ENCODE measurements at regions not wholly inside any gene's neighbourhood (a gene's known extent, or its start where the extent isn't known, plus 50 kb on each side); places are given as distances from the start of the nearest gene placed in this dataset.
"Not testable (repeated sequence)": the region's sequence is repeated elsewhere in the genome, so short reads cannot be mapped to it uniquely, and the experiment has no call there.

DNA sequence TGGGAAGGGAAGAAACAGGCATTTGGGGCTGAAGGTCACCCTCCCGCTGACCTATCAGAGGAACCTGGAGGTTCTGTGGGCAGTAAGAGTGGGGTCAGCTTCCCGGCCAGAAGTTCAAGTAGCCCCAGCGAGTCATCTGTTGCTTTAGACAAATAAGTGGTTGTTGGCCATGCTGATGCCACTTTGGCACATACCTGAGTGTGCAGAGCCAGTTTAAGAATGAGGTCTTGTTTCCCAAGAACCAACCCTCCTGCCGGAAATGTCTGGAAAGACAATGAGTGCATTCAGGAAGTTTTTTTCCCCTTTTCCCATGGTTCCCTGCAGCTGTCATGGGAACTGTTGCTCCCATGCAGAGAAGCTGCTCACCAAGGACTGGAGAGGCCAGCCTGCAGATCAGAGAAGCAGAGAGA, 166.7 kb downstream of the ZNF621 start:
- in situ Hi-C loops (cut with MboI; ENCODE audit: low sequenced_read_pairs): no loop called here

GRCh38 chr3:40695848-40696247, 171.1 kb downstream of the ZNF621 start:
- in situ Hi-C loops (cut with MboI; ENCODE audit: low sequenced_read_pairs): no loop called here

GRCh38 chr3:40698611-40699010, 173.9 kb downstream of the ZNF621 start:
- in situ Hi-C loops (cut with MboI; ENCODE audit: low sequenced_read_pairs): not testable (repeated sequence)

GRCh38 chr3:40701016-40701588, 176.3 kb downstream of the ZNF621 start:
- in situ Hi-C loops (cut with MboI; ENCODE audit: low sequenced_read_pairs): no loop called here

DNA sequence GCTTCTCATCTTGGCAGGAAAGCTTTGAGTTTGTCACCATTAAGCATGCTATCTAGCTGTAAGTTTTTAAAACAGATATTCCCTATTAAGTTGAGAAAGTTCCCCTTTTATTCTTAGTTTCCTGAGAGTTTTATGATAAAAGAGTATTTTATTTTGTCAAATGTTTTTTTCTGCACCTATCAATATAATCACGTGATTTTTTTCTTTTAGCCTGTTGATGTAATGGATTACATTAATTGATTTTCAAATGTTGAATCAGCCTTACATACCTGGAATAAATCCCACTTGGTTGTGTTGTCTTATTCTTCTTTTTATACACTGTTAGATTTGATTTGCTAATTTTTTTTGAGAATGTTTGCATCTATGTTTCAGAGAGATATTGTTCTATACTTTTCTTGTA, 179.5 kb downstream of the ZNF621 start:
- in situ Hi-C loops (cut with MboI; ENCODE audit: low sequenced_read_pairs): no loop called here

DNA sequence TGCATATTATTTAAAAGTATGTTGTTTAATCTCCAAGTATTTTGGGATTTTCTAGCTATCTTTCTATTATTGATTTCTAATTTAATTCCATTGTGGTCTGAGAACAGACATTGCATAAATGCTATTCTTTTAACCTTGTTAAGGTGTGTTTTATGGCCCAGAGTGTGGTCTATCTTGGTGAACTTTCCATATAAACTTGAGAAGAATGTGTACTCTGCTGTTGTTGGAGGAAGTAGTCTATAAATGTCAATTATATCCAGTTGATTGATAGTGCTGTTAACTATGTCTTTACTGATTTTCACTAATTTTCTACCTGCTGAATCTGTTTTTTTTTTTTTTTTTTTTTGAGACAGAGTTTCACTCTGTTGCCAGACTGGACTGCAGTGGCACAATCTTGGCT, 180.9 kb downstream of the ZNF621 start:
- in situ Hi-C loops (cut with MboI; ENCODE audit: low sequenced_read_pairs): no loop called here

- in situ Hi-C loops (cut with MboI; ENCODE audit: low sequenced_read_pairs): no loop called here
Measured at GRCh38 chr3:40713306-40713705, 188.5 kb downstream of the ZNF621 start.

DNA sequence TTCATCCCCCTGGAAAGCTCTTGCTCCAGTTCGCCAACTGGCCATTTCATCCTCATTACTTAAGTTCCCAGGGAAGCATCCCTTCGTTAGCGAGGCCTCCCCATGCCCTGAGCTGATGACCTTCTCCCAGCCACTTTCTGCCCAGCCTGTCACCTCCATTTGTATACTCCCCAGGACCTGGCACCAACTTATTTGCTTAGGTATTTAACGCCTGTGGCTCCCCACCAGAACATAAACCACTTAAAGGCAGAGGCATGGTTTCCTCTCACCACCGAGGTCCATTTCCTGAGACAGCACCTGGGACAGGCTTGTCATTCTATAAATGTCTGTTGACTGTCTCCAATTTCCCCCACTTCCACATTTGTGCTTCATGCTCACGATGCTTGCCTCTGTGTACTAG, 189.0 kb downstream of the ZNF621 start:
- in situ Hi-C loops (cut with MboI; ENCODE audit: low sequenced_read_pairs): no loop called here

DNA sequence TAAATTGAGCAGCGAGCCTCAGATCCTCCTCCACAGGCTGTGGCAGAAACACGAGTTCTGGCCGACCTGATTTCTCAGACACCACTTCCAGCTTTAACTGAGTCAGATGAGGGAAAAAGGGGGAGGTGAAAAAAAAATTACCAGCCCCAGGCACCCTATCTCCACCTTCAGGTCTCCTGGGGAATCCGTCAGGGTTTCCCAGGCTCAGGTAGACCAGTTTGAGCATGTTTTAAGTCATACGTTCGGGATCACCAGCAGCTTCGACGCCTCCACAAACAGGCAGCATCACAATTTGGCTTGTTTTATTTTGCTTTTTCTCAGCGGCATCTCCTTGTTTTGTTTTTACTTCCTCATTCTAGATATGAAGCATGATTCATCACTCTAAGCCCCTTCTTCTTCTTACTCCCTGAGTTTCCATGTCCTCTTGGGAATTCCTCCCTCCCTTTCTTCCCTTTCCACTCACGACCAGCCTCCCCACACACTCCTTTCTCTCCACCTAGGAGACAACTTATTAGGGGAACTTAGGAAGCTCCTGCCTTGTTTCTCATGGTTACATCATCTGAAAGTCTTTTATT, 190.1 kb downstream of the ZNF621 start:
- in situ Hi-C loops (cut with MboI; ENCODE audit: low sequenced_read_pairs): no loop called here

- in situ Hi-C loops (cut with MboI; ENCODE audit: low sequenced_read_pairs): no loop called here
Measured at GRCh38 chr3:40715551-40715950, 190.8 kb downstream of the ZNF621 start.

- in situ Hi-C loops (cut with MboI; ENCODE audit: low sequenced_read_pairs): no loop called here
Measured at GRCh38 chr3:40717471-40717870, 192.7 kb downstream of the ZNF621 start.

- in situ Hi-C loops (cut with MboI; ENCODE audit: low sequenced_read_pairs): no loop called here
Measured at GRCh38 chr3:40718209-40718608, 193.4 kb downstream of the ZNF621 start.

- in situ Hi-C loops (cut with MboI; ENCODE audit: low sequenced_read_pairs): no loop called here
Measured at GRCh38 chr3:40718681-40719080, 193.9 kb downstream of the ZNF621 start.

DNA sequence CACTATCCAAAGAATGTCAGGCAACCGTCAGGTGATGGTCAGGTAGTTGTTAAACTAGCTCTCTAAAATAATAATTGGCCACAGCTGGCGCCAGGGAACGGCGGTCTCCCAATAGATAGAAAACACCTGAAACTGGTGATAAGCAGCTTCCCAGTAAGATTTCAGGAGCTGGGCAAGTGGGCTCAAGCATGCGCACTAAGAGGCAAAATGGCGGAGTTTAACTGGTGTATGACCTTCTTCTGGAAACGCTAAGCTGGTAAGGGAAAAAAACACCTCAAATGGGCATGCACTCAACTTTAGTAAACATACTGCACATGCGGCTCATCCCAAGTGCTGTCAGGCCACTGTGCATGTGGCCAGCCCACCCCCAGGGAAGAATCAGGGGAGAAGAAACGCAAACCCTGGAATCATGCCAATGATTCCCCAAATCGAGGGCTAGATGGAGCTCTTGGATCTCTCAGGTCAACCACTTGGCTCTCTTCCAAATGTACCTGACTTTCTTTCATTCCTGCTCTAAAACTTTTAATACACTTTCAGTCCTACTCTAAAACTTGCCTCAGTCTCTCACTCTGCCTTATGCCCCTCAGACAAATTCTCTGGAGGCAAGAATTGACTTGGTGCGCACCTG, 195.0 kb downstream of the ZNF621 start:
- in situ Hi-C loops (cut with MboI; ENCODE audit: low sequenced_read_pairs): no loop called here

DNA sequence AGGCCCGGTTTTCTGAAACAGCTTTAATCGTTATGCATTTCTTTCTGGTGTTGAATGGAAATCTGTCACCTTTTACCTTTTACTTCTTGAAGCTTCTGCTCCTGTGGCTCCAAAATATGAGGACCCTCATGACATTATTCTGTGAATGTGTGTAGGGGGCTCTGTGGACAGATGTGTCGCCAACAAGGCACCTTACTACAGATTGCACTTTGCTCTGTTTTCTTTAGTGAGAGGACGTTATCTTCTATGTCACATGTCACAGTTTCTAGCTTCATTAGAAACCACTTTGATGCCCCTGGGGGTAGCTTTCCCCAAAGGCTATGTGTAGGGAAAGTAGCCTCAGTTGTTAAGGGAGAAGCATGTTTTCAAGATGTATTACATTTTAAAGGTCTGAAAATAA, 195.6 kb downstream of the ZNF621 start:
- in situ Hi-C loops (cut with MboI; ENCODE audit: low sequenced_read_pairs): no loop called here

DNA sequence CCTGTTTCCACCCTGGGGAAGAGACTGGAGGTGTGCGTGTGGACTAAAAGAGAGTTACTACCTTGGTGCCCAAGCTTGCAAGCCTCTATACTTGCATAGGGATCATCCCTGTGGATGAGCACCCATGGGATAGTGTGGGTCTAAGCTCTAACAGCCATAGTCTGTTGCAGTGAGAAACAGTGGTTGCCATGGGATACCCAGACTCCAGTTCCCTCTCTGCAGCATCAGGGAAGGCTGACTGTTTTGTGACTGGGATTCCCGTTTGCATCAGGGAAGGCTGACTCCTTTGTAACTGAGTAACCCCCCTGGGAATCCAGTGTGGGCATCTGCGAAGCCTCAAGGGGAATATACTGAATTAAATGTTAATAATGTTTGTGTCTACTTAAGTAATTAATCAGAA, 196.1 kb downstream of the ZNF621 start:
- in situ Hi-C loops (cut with MboI; ENCODE audit: low sequenced_read_pairs): no loop called here

GRCh38 chr3:40723083-40723660, 198.4 kb downstream of the ZNF621 start:
- in situ Hi-C loops (cut with MboI; ENCODE audit: low sequenced_read_pairs): no loop called here

GRCh38 chr3:40725031-40725430, 200.3 kb downstream of the ZNF621 start:
- in situ Hi-C loops (cut with MboI; ENCODE audit: low sequenced_read_pairs): no loop called here

DNA sequence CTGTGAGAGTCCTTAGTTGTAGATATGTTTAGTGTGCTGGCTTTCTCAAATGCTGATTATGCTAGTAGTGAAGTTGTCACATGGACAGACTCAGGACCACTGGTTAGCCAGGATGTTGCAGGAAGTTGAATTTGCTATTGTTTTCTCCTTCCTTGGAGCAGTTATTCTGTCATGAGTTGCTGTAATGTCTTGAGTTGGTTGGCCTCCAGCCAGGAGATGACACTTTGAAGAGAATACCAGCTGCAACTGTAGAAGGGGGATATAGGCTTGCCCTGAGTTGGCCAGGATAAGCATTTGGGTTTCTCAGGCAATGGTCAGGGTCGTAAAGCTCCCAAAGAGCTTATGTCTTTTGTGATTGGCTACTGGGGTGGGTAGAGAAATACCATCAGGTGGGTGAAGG, 206.7 kb downstream of the ZNF621 start:
- in situ Hi-C loops (cut with MboI; ENCODE audit: low sequenced_read_pairs): no loop called here

- in situ Hi-C loops (cut with MboI; ENCODE audit: low sequenced_read_pairs): no loop called here
Measured at GRCh38 chr3:40736943-40737342, 212.2 kb downstream of the ZNF621 start.

- in situ Hi-C loops (cut with MboI; ENCODE audit: low sequenced_read_pairs): no loop called here
Measured at GRCh38 chr3:40737343-40737742, 212.6 kb downstream of the ZNF621 start.

DNA sequence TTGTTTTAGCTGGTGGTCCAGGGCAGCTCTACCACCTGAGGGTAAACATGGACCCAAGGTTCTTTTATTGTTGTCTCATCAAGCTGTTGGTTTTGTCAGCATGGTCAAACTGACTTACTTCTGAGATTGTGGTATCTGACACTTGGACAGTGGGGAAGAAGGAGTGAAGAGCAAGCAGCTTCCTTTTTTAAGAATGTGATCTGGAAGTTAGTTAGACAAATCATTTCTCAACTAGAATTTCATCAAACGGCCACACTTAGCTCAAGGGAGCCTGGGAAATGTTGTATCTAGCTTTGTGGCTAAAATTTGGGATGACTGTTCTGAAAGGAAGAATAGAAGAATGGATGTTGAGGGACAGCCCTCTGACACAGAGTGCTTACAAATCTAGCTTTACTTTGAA, 215.2 kb downstream of the ZNF621 start:
- in situ Hi-C loops (cut with MboI; ENCODE audit: low sequenced_read_pairs): no loop called here

Data from HL-60/S4 treated with phorbol 12-myristate 13-acetate at 8.2 ng/mL for 4 days and 3 days (cell line).